ENCODE measurements at regions not wholly inside any gene's neighbourhood (a gene's known extent, or its start where the extent isn't known, plus 50 kb on each side); places are given as distances from the start of the nearest gene placed in this dataset.

DNA sequence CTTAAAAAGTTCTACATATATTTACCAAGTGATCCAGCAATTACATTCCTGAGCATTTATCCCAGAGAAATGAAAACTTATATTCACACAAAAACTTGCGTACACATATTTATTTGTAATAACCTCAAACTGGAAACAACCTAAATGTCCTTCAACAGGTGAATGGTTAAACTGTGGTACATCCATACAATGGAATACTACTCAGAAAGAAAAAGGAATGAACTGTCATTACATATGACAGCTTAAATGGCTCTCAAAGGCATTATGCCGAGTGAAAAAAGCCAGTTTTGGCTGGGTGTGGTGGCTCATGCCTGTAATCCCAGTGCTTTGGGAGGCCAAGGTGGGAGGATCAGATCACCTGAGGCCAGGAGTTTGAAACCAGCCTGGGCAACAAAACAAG, 79.1 kb upstream of the DYNC1I2 start:
- DNase-seq (ENCODE audit: low read depth), result no peak
- H3K9ac ChIP-seq (ENCODE audit: low read length), result no peak overlapping the region

DNA sequence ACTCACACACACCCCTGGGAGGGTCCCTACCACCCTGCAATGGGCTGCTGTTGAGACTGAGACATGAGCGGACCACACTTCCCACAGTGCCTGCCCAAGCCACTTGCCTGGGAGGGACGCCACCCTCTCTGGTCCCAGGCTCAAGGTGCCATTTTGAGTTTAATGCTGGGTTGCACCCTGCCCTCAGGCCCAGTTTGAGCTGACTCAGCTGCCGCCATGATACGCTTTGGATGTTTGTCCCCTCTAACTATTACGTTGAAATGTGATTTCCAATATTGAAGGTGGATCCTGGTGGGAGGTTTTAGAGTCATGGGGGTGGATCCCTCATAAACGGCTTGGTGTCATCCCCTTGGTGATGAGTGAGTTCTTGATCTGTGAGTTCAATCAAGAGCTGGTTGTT, 76.4 kb upstream of the DYNC1I2 start:
- DNase-seq (ENCODE audit: low read depth), result no peak
- H3K4me3 ChIP-seq (ENCODE audit: low read length), result no peak overlapping the region
- H3K36me3 ChIP-seq (ENCODE audit: control insufficient read depth, insufficient read depth, low read length, severe bottlenecking), result no peaks in the 10 kb centered on the region
- H3K4me1 ChIP-seq (ENCODE audit: control insufficient read depth, insufficient read depth, low read length), result peaks cover 9% of the 10 kb centered on the region
- no peak overlapping the region for H3K9ac ChIP-seq (ENCODE audit: low read length)
- H3K27me3 ChIP-seq (replicated peaks; ENCODE audit: control insufficient read depth, insufficient read depth, low read length), result no peaks in the 10 kb centered on the region
- peaks cover 4% of the 10 kb centered on the region for H3K9me3 ChIP-seq (ENCODE audit: control insufficient read depth, low read length)

More for the DNA sequence above, 79.1 kb upstream of the DYNC1I2 start:
- Histone ChIP-seq H3K36me3 (ENCODE audit: control insufficient read depth, insufficient read depth, low read length, severe bottlenecking) (no peaks in the 10 kb centered on the region), H3K4me1 (ENCODE audit: control insufficient read depth, insufficient read depth, low read length) (no peaks in the 10 kb centered on the region), H3K27me3 (replicated peaks; ENCODE audit: control insufficient read depth, insufficient read depth, low read length) (no peaks in the 10 kb centered on the region), H3K9me3 (ENCODE audit: control insufficient read depth, low read length) (peaks cover 4% of the 10 kb centered on the region), H3K4me3 (ENCODE audit: low read length) (no peak overlapping the region)

GRCh38 chr2:171615069-171615468, 72.2 kb upstream of the DYNC1I2 start:
- H3K36me3 ChIP-seq (ENCODE audit: control insufficient read depth, insufficient read depth, low read length, severe bottlenecking), result no peaks in the 10 kb centered on the region
- H3K4me3 ChIP-seq (ENCODE audit: low read length), result peak overlapping the region; percentile 1
- no peaks in the 10 kb centered on the region for H3K9me3 ChIP-seq (ENCODE audit: control insufficient read depth, low read length)
- H3K4me1 ChIP-seq (ENCODE audit: control insufficient read depth, insufficient read depth, low read length), result peaks cover 9% of the 10 kb centered on the region
- peak; percentile 15 for DNase-seq (ENCODE audit: low read depth)
- peak overlapping the region; percentile 12 for H3K9ac ChIP-seq (ENCODE audit: low read length)
- H3K27me3 ChIP-seq (replicated peaks; ENCODE audit: control insufficient read depth, insufficient read depth, low read length), result no peaks in the 10 kb centered on the region

DNA sequence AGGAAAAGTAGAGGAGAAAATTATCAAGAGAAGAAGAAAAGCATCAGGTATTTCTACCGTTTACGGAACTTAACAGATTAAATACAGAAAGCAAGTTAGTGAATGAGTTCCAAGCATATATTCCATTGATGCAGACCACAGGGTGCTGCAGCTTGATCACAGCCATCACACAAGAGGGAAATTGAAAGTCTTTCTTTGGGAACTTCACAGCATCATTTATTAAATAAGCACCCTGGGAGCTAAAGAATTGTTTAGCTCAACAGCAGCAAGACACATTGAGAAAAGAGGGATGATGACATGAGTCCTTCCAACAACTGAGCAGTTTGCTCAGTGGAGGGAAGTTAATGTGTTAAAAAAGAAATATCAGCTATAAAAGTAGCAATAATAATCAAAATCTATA, 69.3 kb upstream of the DYNC1I2 start:
- Histone ChIP-seq H3K27me3 (replicated peaks; ENCODE audit: control insufficient read depth, insufficient read depth, low read length) (no peaks in the 10 kb centered on the region), H3K36me3 (ENCODE audit: control insufficient read depth, insufficient read depth, low read length, severe bottlenecking) (no peaks in the 10 kb centered on the region), H3K9ac (ENCODE audit: low read length) (no peak overlapping the region), H3K9me3 (ENCODE audit: control insufficient read depth, low read length) (no peaks in the 10 kb centered on the region), H3K4me3 (ENCODE audit: low read length) (no peak overlapping the region), H3K4me1 (ENCODE audit: control insufficient read depth, insufficient read depth, low read length) (peaks cover 9% of the 10 kb centered on the region)
- no peak for DNase-seq (ENCODE audit: low read depth)

- Histone ChIP-seq H3K4me1 (ENCODE audit: control insufficient read depth, insufficient read depth, low read length) (no peaks in the 10 kb centered on the region), H3K36me3 (ENCODE audit: control insufficient read depth, insufficient read depth, low read length, severe bottlenecking) (no peaks in the 10 kb centered on the region), H3K27me3 (replicated peaks; ENCODE audit: control insufficient read depth, insufficient read depth, low read length) (peaks cover 6% of the 10 kb centered on the region), H3K9ac (ENCODE audit: low read length) (no peak overlapping the region), H3K4me3 (ENCODE audit: low read length) (no peak overlapping the region), H3K9me3 (ENCODE audit: control insufficient read depth, low read length) (peaks cover 9% of the 10 kb centered on the region)
- no peak for DNase-seq (ENCODE audit: low read depth)
Measured at GRCh38 chr2:171625006-171625405, 62.3 kb upstream of the DYNC1I2 start.

- Histone ChIP-seq H3K4me1 (ENCODE audit: control insufficient read depth, insufficient read depth, low read length) (no peaks in the 10 kb centered on the region), H3K4me3 (ENCODE audit: low read length) (no peak overlapping the region), H3K36me3 (ENCODE audit: control insufficient read depth, insufficient read depth, low read length, severe bottlenecking) (no peaks in the 10 kb centered on the region), H3K9ac (ENCODE audit: low read length) (no peak overlapping the region), H3K9me3 (ENCODE audit: control insufficient read depth, low read length) (peaks cover 27% of the 10 kb centered on the region), H3K27me3 (replicated peaks; ENCODE audit: control insufficient read depth, insufficient read depth, low read length) (peaks cover 6% of the 10 kb centered on the region)
- DNase-seq (ENCODE audit: low read depth), result no peak
Measured at GRCh38 chr2:171626949-171627348, 60.3 kb upstream of the DYNC1I2 start.

DNA sequence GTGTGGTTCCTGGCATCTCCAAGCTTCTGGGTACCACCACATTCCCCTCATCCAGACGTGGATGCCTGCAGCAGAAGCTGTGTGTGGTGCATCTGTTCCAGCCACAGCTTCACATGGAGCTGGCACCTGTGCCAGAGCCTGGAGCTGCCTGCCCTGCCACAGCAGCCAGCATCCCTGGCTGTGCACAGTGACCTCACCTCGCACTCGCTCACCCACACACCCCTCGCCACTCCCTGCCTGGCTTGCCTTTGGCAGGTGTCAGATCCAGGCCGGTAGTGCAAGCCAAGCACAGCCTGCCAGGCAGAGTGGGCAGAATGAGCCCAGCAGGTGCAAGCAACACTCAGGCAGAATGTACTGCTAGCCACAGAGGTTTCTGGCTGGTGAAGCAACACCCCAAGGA, 59.9 kb upstream of the DYNC1I2 start:
- Histone ChIP-seq H3K9me3 (ENCODE audit: control insufficient read depth, low read length) (peaks cover 30% of the 10 kb centered on the region), H3K27me3 (replicated peaks; ENCODE audit: control insufficient read depth, insufficient read depth, low read length) (peaks cover 6% of the 10 kb centered on the region), H3K4me3 (ENCODE audit: low read length) (no peak overlapping the region), H3K9ac (ENCODE audit: low read length) (no peak overlapping the region), H3K36me3 (ENCODE audit: control insufficient read depth, insufficient read depth, low read length, severe bottlenecking) (no peaks in the 10 kb centered on the region), H3K4me1 (ENCODE audit: control insufficient read depth, insufficient read depth, low read length) (no peaks in the 10 kb centered on the region)
- DNase-seq (ENCODE audit: low read depth), result no peak

GRCh38 chr2:171629113-171629512, 58.2 kb upstream of the DYNC1I2 start:
- Histone ChIP-seq H3K9ac (ENCODE audit: low read length) (no peak overlapping the region), H3K36me3 (ENCODE audit: control insufficient read depth, insufficient read depth, low read length, severe bottlenecking) (no peaks in the 10 kb centered on the region), H3K27me3 (replicated peaks; ENCODE audit: control insufficient read depth, insufficient read depth, low read length) (peaks cover 6% of the 10 kb centered on the region), H3K4me3 (ENCODE audit: low read length) (no peak overlapping the region), H3K4me1 (ENCODE audit: control insufficient read depth, insufficient read depth, low read length) (no peaks in the 10 kb centered on the region), H3K9me3 (ENCODE audit: control insufficient read depth, low read length) (peaks cover 31% of the 10 kb centered on the region)
- DNase-seq (ENCODE audit: low read depth), result peak; percentile 64

DNA sequence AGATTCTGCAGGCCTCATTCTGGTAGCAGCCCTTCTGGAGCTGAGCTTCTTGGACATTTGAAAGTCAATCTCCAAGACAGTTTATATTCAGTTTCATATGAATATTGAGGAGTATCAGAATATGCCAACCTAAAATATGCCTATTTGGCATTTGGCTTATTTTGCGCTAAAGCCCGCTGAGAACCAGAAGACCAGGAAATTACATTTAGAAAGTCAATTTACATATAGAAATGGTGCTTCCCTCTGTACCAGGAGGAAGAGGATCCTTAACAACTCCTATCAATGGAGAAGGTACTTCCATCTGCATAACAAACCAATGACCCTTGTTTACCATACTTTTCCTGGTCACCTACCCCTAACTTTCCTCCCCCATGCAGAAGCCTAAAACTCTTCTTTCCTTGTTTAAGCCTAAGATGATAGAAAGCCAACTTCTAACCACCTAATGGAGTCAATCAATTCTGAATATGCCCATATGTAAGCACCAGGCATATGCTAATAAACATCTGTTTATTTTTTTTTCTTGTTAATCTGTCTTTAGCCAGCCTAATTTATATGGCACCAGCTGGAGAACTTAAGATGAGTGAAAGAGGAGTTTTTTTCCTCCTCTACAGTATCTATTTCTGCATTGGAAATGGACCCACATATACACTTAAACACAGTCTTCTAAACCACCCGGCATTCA, 57.0 kb upstream of the DYNC1I2 start:
- Histone ChIP-seq H3K9me3 (ENCODE audit: control insufficient read depth, low read length) (peaks cover 31% of the 10 kb centered on the region), H3K4me1 (ENCODE audit: control insufficient read depth, insufficient read depth, low read length) (no peaks in the 10 kb centered on the region), H3K9ac (ENCODE audit: low read length) (no peak overlapping the region), H3K4me3 (ENCODE audit: low read length) (no peak overlapping the region), H3K36me3 (ENCODE audit: control insufficient read depth, insufficient read depth, low read length, severe bottlenecking) (no peaks in the 10 kb centered on the region), H3K27me3 (replicated peaks; ENCODE audit: control insufficient read depth, insufficient read depth, low read length) (peaks cover 6% of the 10 kb centered on the region)
- DNase-seq (ENCODE audit: low read depth), result no peak

- Histone ChIP-seq H3K4me1 (ENCODE audit: control insufficient read depth, insufficient read depth, low read length) (no peaks in the 10 kb centered on the region), H3K27me3 (replicated peaks; ENCODE audit: control insufficient read depth, insufficient read depth, low read length) (peaks cover 6% of the 10 kb centered on the region), H3K4me3 (ENCODE audit: low read length) (no peak overlapping the region), H3K36me3 (ENCODE audit: control insufficient read depth, insufficient read depth, low read length, severe bottlenecking) (no peaks in the 10 kb centered on the region), H3K9ac (ENCODE audit: low read length) (no peak overlapping the region), H3K9me3 (ENCODE audit: control insufficient read depth, low read length) (peaks cover 31% of the 10 kb centered on the region)
- DNase-seq (ENCODE audit: low read depth), result no peak
Measured at GRCh38 chr2:171630812-171631626, 56.2 kb upstream of the DYNC1I2 start.
